ENCODE measurements at regions not wholly inside any gene's neighbourhood (a gene's known extent, or its start where the extent isn't known, plus 50 kb on each side); places are given as distances from the start of the nearest gene placed in this dataset.

DNA sequence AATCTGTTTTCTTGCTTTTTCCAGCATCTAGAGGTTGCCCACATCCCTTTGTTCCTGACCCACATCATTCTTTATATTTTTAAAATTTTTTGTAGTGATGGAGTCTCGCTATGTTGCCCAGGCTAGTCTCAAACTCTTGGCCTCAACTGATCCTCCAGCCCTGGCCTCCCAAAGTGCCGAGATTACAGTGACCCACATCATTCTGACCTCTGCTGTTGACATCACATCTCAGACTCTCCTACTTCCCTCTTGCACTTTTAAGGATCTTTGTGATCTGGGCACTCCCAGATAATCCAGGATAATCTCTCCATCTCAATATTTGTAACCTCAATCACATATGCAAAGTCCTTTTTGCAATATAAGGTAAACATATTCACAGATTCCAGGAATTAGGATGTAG is 266.6 kb downstream of the MEX3B start:
- DNase-seq (ENCODE audit: extremely low read depth in 1 of 4, low spot score in 3 of 4), result no peak
- no peak for TF ChIP-seq HNRNPUL1 (IDR thresholded peaks at IDR 0.05; ENCODE audit: low read length)
- TF ChIP-seq KDM4B (IDR thresholded peaks at IDR 0.05; ENCODE audit: borderline replicate concordance in 2 of 2, low read depth in 1 of 2), result no peak
- TF ChIP-seq WHSC1 (IDR thresholded peaks at IDR 0.05; ENCODE audit: low read length), result no peak
- TF ChIP-seq, protein P1, sequence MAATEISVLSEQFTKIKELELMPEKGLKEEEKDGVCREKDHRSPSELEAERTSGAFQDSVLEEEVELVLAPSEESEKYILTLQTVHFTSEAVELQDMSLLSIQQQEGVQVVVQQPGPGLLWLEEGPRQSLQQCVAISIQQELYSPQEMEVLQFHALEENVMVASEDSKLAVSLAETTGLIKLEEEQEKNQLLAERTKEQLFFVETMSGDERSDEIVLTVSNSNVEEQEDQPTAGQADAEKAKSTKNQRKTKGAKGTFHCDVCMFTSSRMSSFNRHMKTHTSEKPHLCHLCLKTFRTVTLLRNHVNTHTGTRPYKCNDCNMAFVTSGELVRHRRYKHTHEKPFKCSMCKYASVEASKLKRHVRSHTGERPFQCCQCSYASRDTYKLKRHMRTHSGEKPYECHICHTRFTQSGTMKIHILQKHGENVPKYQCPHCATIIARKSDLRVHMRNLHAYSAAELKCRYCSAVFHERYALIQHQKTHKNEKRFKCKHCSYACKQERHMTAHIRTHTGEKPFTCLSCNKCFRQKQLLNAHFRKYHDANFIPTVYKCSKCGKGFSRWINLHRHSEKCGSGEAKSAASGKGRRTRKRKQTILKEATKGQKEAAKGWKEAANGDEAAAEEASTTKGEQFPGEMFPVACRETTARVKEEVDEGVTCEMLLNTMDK (IDR thresholded peaks at IDR 0.05; ENCODE audit: borderline replicate concordance, insufficient read depth, low read depth, low read length, poor library complexity, severe bottlenecking), result no peak
- TF ChIP-seq, protein P2, sequence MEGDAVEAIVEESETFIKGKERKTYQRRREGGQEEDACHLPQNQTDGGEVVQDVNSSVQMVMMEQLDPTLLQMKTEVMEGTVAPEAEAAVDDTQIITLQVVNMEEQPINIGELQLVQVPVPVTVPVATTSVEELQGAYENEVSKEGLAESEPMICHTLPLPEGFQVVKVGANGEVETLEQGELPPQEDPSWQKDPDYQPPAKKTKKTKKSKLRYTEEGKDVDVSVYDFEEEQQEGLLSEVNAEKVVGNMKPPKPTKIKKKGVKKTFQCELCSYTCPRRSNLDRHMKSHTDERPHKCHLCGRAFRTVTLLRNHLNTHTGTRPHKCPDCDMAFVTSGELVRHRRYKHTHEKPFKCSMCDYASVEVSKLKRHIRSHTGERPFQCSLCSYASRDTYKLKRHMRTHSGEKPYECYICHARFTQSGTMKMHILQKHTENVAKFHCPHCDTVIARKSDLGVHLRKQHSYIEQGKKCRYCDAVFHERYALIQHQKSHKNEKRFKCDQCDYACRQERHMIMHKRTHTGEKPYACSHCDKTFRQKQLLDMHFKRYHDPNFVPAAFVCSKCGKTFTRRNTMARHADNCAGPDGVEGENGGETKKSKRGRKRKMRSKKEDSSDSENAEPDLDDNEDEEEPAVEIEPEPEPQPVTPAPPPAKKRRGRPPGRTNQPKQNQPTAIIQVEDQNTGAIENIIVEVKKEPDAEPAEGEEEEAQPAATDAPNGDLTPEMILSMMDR (IDR thresholded peaks at IDR 0.05 in 2 of 3, conservative IDR thresholded peaks at IDR 0.05 in 1 of 3; ENCODE audit: insufficient read depth in 2 of 3, low read depth in 1 of 3, low read length in 3 of 3), result no peak
- no peak for TF ChIP-seq RAD21 (CRISPR knock-in tag; conservative IDR thresholded peaks at IDR 0.05 in 1 of 2, IDR thresholded peaks at IDR 0.05 in 1 of 2)
- no peak for TF ChIP-seq MTF1 (CRISPR knock-in tag; IDR thresholded peaks at IDR 0.05; ENCODE audit: borderline replicate concordance)
- TF ChIP-seq, protein P3, sequence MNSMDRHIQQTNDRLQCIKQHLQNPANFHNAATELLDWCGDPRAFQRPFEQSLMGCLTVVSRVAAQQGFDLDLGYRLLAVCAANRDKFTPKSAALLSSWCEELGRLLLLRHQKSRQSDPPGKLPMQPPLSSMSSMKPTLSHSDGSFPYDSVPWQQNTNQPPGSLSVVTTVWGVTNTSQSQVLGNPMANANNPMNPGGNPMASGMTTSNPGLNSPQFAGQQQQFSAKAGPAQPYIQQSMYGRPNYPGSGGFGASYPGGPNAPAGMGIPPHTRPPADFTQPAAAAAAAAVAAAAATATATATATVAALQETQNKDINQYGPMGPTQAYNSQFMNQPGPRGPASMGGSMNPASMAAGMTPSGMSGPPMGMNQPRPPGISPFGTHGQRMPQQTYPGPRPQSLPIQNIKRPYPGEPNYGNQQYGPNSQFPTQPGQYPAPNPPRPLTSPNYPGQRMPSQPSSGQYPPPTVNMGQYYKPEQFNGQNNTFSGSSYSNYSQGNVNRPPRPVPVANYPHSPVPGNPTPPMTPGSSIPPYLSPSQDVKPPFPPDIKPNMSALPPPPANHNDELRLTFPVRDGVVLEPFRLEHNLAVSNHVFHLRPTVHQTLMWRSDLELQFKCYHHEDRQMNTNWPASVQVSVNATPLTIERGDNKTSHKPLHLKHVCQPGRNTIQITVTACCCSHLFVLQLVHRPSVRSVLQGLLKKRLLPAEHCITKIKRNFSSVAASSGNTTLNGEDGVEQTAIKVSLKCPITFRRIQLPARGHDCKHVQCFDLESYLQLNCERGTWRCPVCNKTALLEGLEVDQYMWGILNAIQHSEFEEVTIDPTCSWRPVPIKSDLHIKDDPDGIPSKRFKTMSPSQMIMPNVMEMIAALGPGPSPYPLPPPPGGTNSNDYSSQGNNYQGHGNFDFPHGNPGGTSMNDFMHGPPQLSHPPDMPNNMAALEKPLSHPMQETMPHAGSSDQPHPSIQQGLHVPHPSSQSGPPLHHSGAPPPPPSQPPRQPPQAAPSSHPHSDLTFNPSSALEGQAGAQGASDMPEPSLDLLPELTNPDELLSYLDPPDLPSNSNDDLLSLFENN (IDR thresholded peaks at IDR 0.05; ENCODE audit: low read depth in 2 of 2, low read length in 2 of 2), result no peak
- TF ChIP-seq E2F3 (CRISPR knock-in tag; IDR thresholded peaks at IDR 0.05), result no peak
- TF ChIP-seq, protein P4, sequence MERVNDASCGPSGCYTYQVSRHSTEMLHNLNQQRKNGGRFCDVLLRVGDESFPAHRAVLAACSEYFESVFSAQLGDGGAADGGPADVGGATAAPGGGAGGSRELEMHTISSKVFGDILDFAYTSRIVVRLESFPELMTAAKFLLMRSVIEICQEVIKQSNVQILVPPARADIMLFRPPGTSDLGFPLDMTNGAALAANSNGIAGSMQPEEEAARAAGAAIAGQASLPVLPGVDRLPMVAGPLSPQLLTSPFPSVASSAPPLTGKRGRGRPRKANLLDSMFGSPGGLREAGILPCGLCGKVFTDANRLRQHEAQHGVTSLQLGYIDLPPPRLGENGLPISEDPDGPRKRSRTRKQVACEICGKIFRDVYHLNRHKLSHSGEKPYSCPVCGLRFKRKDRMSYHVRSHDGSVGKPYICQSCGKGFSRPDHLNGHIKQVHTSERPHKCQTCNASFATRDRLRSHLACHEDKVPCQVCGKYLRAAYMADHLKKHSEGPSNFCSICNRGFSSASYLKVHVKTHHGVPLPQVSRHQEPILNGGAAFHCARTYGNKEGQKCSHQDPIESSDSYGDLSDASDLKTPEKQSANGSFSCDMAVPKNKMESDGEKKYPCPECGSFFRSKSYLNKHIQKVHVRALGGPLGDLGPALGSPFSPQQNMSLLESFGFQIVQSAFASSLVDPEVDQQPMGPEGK (CRISPR knock-in tag; IDR thresholded peaks at IDR 0.05; ENCODE audit: borderline replicate concordance), result no peak
- no peak for TF ChIP-seq FOXA3 (CRISPR knock-in tag; conservative IDR thresholded peaks at IDR 0.05 in 1 of 2, IDR thresholded peaks at IDR 0.05 in 1 of 2)

More for the DNA sequence above, 266.6 kb downstream of the MEX3B start:
- no peaks in the 10 kb centered on the region for H3K9me1 ChIP-seq (ENCODE audit: control insufficient read depth, insufficient read depth, low read length)
- H3K79me2 ChIP-seq (ENCODE audit: control insufficient read depth, insufficient read depth, low read length), result no peaks in the 10 kb centered on the region
- no peak overlapping the region for H2AFZ ChIP-seq (ENCODE audit: low read depth, low read length)
- H3K4me3 ChIP-seq, result no peak overlapping the region
- ChIA-PET POLR2A (no interaction called here), CTCF (ENCODE audit: low intra/inter-chr PET ratio) (no interaction called here)
- no peaks in the 10 kb centered on the region; the same call in 1 of the 2 replicates for H4K20me1 ChIP-seq (replicated peaks; ENCODE audit: control insufficient read depth, insufficient read depth, low read length)
- intact Hi-C loops (cut with micrococcal nuclease) (no loop called here), in situ Hi-C loops (cut with MboI) (no loop called here)
- peaks cover 0 to 3% of the 10 kb centered on the region in 2 experiments; a peak in 1 of 5 replicates for H3K27me3 ChIP-seq (ENCODE audit: control insufficient read depth in 2 of 2, insufficient read depth in 2 of 2, low read length in 2 of 2)
- FAIRE-seq (no peak), ATAC-seq (no peak)
- no peaks in the 10 kb centered on the region for H3K36me3 ChIP-seq (ENCODE audit: control insufficient read depth, insufficient read depth, low read length)
- BruUV-seq (replicated peaks), result no TSS peak
- no peaks in the 10 kb centered on the region for H3K9me3 ChIP-seq (replicated peaks; ENCODE audit: control insufficient read depth, insufficient read depth, low read depth, low read length)
- no peak overlapping the region for H3K27ac ChIP-seq (ENCODE audit: extremely low read depth, low read depth, low read length)
- H3K4me2 ChIP-seq (ENCODE audit: insufficient read depth, low read length), result no peak overlapping the region
- WGBS (ENCODE audit: insufficient coverage, low coverage, missing lambda C conversion rate), result 34% methylated on average over 2 of the region's 2 CpGs
- H3K4me1 ChIP-seq (replicated peaks in 1 of 2; ENCODE audit: control insufficient read depth in 2 of 2, insufficient read depth in 2 of 2, low read length in 2 of 2), result no peaks in the 10 kb centered on the region
- H3K9ac ChIP-seq (ENCODE audit: insufficient read depth in 1 of 2, low read depth in 2 of 2, low read length in 2 of 2), result no peak overlapping the region
